NCI-H226 (cell line): ENCODE measurements at regions not wholly inside any gene's neighbourhood (a gene's known extent, or its start where the extent isn't known, plus 50 kb on each side); places are given as distances from the start of the nearest gene placed in this dataset.
A peak's percentile ranks its signal among the peaks of the same experiment; 100 is the strongest.
"Not testable (repeated sequence)": the region's sequence is repeated elsewhere in the genome, so short reads cannot be mapped to it uniquely, and the experiment has no call there.

ENCODE experiments used
- DNase-seq: peaks from one replicate; pipeline ENCODE4 v3.0.0-alpha.2; 2015

DNA sequence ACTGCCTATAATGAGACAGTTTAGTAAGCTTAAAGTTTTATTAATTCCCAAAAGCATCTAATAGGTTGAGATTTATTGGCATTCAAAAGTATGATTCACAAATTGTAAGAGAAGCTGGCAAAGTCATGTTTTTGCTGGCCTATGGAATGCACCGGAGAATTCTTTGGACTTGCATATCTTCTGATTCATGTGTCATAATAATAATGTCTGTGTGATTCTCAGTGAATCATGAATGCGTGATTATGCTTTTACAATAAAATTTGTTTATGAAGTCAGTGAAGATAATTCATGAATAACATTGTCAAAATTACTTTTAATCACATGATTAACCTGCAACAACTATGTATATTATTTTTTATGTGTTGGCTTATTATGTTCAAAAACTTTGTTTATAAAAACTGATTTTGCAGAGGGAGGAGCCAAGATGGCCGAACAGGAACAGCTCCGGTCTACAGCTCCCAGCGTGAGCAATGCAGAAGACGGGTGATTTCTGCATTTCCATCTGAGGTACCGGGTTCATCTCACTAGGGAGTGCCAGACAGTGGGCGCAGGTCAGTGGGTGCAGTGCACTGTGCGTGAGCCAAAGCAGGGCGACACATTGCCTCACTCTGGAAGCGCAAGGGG lies 389.2 kb downstream of the SRGAP2C start:
- peak; percentile 70 for DNase-seq

DNA sequence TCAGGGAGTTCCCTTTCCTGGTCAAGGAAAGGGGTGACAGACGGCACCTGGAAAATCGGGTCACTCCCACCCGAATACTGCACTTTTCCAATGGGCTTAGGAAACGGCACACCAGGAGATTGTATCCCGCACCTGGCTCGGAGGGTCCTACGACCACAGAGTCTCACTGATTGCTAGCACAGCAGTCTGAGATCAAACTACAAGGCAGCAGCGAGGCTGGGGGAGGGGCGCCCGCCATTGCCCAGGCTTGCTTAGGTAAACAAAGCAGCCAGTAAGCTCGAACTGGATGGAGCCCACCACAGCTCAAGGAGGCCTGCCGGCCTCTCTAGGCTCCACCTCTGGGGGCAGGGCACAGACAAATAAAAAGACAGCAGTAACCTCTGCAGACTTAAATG lies 389.7 kb downstream of the SRGAP2C start:
- not testable (repeated sequence) for DNase-seq

- DNase-seq: not testable (repeated sequence)
Observed at GRCh38 chr1:121582898-121583297, 398.1 kb downstream of the SRGAP2C start.

GRCh38 chr1:121586369-121587229 lies 401.8 kb downstream of the SRGAP2C start:
- DNase-seq: no peak

GRCh38 chr1:121587230-121587569 lies 402.4 kb downstream of the SRGAP2C start:
- no peak for DNase-seq

GRCh38 chr1:121587777-121588176 lies 403.0 kb downstream of the SRGAP2C start:
- peak; percentile 49 for DNase-seq

DNA sequence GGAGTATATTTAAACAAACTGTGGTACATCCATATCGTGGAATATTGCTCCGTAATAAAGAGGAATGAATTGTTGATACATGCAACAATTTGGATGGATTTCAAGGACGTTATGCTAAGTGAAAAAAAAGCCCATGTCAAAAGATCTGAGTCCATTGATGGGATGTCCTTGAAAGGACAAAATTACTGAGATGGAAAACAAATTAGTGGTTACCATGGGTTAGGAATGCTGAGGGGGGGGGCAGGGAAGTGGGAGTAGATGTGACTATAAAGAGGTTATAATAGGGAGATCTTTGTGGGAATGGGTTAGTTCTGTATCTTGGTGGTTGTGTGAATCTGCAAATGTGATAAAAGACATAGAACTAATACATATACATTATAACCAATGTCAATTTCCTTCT lies 409.3 kb downstream of the SRGAP2C start:
- no peak for DNase-seq

- no peak for DNase-seq
Observed at GRCh38 chr1:121595089-121595488, 410.3 kb downstream of the SRGAP2C start.

DNA sequence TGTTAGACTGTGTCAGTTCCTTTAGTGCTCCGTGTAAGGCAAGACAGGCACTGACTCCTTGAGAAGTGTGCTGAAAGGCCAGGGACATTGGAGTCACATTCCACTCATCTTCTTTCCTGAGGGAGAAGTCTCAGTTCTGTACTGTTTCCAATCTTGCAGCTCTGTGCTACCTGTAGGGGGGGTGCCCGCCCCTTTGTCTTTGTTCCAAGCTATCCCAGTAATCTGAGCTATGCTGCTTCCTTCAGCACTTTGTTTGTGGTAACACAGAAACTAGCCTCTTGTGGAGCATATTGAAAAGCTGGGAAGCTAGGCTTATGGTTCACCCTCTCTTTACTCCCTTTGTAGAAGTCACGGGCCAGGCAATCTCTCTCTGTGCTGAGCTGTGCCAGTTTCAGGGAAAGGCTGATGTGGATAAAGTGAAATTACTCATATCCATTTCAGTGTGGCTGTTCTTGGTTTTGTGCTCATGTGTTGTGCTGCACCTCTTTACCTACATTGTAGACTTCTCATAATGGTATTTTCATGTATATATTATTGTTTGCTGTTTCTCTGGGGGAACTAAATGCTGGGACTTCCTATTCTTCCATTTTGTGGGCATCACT lies 420.2 kb downstream of the SRGAP2C start:
- not testable (repeated sequence) for DNase-seq

DNA sequence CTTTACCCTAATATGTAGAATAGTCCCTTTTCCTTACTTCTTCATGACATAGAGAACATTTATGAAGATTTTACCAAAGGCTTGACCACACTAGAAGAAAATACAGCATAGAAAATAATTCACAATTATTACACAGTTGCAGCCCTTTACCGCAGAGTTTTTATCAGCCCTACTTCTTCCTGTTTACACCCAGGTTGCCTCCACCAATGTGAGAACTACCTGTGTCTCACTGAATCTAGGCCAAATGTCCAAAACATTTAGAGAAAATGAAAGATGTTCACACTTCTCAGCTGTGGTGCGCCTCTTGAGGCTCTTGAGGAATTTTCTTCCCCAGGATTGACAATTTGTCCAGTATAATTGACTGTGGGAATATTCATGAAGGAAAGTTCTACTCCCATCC lies 422.7 kb downstream of the SRGAP2C start:
- not testable (repeated sequence) for DNase-seq
